ENCODE measurements at regions not wholly inside any gene's neighbourhood (a gene's known extent, or its start where the extent isn't known, plus 50 kb on each side); places are given as distances from the start of the nearest gene placed in this dataset.
"Not testable (repeated sequence)": the region's sequence is repeated elsewhere in the genome, so short reads cannot be mapped to it uniquely, and the experiment has no call there.

DNA sequence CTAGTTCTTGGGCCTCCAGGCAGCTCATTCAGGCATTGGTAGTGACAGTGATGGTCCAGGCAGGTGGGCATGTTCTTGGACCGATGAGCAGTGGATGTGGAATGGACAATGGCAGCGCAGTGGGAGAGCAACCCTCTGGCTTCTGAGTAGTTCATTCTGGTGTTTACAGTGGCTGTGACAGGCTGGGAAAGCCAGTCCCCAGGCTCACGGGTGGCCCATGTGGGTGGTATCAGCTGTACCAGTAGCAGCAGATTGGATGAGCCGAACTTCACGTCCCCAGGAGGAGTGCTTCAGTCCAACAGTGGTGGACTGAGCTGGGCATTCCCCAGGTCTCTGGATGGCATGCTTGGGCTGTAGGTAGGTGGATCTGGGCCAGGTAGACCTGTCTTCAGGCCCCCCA lies 515.6 kb upstream of the ACO1 start:
- no peak for DNase-seq (ENCODE audit: low read depth)

DNA sequence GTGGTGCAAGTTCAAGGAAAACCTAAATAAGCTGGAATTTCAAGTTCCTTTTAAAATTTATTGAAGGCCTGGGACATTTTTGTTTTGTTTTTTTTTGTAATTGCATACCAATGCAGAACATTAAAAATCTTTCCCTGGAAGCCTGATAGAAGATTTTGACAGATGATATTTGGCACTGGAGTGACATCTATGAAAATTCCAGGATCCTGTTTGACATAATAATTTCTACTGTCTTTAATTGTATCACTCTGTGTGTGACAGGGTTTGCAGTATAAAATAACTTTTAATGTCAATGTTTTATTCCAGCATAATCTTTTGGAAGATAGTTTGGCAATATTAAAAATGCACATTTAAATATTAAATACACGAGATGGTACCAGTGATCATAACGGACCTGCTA lies 514.2 kb upstream of the ACO1 start:
- no peak for DNase-seq (ENCODE audit: low read depth)

GRCh38 chr9:31873722-31874121 lies 510.7 kb upstream of the ACO1 start:
- DNase-seq (ENCODE audit: low read depth): no peak

DNA sequence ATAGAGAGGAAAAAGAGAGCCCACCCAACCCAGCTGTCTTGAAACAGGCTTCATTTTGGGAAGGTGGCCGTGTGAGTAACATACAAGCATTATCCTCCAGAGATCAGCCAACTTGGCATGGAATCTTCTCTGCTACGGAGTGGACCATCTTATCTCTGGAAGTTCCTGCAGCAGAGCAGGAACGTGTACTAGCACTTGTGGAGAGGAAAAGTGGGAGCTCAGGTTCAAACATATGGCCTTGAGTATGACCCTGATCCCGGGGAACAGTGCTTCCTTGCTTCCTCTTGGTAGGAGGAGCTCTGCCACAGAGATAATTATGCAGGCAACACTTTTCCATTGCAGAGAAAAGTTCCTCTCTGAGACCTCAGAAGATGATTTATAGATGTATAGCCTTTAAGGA lies 490.4 kb upstream of the ACO1 start:
- DNase-seq (ENCODE audit: low read depth): no peak

- DNase-seq (ENCODE audit: low read depth): peak; percentile 96
Measured at GRCh38 chr9:31908158-31908890, 476.1 kb upstream of the ACO1 start.

DNA sequence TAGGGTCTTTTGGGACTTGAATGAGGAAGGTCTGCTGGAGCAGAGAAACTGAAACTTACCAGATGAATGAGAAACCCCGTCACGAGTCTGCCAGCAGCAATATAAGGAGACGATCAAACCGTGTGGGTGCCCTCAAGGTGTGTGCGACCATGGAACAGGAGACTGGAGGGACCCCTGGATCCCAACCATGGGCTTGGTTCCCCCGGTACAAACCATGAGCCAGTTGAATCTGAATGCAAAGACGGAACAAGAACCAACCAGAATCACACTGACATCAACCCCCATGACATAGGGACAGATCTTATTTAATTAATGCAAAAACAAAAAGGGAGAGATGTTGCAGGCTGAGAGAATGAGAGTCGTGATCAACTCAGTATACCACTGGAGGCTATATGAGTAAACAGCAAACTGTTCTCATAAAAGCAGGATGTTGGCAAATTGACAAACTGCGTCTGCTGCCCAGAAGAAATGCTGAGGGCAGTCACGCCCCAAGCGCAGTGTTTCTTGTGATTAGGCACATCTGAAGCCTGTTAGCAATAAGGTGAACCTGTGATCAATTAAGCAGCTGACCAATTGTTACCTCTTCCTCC lies 475.5 kb upstream of the ACO1 start:
- peak; percentile 51 for DNase-seq (ENCODE audit: low read depth)

GRCh38 chr9:31912636-31913035 lies 471.8 kb upstream of the ACO1 start:
- DNase-seq (ENCODE audit: low read depth): no peak

GRCh38 chr9:31916591-31917241 lies 467.7 kb upstream of the ACO1 start:
- no peak for DNase-seq (ENCODE audit: low read depth)

- not testable (repeated sequence) for DNase-seq (ENCODE audit: low read depth)
Measured at GRCh38 chr9:31937737-31938136, 446.7 kb upstream of the ACO1 start.

GRCh38 chr9:31950756-31951155 lies 433.7 kb upstream of the ACO1 start:
- DNase-seq (ENCODE audit: low read depth): no peak

GRCh38 chr9:31958572-31958971 lies 425.9 kb upstream of the ACO1 start:
- DNase-seq (ENCODE audit: low read depth): no peak

DNA sequence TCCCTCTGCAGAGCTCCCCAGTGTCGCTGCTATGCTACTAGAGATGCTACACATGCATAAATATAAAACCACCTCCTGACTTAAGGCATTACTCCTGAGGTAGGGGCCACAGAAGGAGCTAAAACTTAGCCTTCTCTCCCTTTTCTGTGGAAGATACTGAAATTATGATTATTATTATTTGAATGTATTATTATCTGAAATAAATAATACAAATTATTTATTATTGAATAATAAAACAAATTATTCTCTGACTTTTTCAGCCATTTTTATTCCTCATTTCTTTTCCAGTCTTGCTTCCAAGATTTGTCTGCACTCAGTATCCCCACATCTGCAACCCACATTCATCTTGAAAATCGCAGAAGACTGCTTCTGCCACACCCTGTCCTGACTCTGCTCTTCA lies 414.9 kb upstream of the ACO1 start:
- no peak for DNase-seq (ENCODE audit: low read depth)

DNA sequence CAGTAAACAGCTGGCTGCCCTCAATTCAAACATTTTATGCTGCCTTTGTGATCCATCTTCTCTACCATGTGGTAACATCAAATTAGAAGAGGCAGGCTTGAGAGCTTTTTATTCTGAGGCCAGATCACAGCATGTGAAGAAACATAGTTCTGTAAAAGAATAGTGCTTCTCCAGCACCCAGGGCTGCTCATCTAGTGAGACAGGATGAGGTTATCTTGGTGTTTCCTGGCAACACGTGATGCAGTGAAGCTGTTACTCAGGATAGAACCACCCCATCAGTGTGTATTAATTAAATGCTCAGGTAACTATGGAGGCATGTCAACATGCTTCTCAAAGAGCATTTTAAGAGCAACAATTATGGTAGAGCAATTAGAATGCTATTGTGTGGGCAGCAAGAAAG lies 400.5 kb upstream of the ACO1 start:
- peak; percentile 9 for DNase-seq (ENCODE audit: low read depth)

GRCh38 chr9:31996331-31996730 lies 388.1 kb upstream of the ACO1 start:
- DNase-seq (ENCODE audit: low read depth): peak; percentile 15

DNA sequence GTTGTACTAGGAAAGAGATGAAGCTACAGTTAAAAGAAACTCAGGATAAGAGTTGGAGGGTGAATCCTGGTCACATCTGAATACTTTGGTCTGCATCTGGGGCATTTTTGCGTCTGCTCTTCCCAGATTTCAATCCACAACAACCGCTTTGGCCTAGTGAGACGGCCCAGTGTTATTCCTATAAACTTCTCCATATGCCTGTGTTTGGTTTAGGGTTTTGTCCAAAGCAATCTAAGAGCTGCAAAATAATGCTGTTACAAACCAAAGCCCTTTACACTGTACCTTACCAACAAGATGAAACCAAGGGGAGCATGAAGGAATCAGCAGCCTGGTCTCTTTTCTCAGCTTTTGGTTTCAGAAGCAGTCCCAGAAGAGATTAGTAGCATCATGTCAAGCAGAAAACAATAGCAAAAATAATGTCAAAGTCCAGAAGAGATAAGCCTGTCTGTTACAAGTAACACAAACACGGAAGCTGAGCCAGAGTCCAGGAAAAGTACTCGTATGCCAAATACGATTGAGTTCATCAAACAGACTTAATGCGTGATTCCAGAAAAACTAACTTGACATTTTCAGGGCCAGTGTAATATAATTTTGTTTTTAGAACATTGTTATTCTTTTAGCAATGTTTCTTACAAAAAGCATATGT lies 379.9 kb upstream of the ACO1 start:
- no peak for DNase-seq (ENCODE audit: low read depth)

- DNase-seq (ENCODE audit: low read depth): no peak
Measured at GRCh38 chr9:32010322-32010721, 374.1 kb upstream of the ACO1 start.

DNA sequence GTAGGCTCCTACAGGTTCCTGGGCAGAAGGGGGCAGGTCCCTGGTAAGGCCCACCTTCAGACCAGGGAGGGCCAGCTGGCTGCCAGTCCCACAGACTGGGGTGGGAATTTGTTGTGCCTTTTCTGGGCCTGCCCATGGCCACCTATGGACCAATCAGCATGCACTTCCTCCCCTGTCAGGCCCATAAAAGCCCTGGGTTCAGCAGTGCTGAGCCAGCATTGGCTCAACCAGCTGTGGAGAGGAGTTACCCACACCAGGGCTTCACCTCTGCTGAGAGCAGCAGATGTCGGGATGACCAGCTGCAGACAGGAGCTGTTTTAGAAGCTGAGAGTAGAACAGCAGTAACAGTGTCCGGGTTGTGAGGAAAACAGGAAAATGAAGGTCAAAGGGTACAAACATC lies 373.4 kb upstream of the ACO1 start:
- DNase-seq (ENCODE audit: low read depth): no peak

DNA sequence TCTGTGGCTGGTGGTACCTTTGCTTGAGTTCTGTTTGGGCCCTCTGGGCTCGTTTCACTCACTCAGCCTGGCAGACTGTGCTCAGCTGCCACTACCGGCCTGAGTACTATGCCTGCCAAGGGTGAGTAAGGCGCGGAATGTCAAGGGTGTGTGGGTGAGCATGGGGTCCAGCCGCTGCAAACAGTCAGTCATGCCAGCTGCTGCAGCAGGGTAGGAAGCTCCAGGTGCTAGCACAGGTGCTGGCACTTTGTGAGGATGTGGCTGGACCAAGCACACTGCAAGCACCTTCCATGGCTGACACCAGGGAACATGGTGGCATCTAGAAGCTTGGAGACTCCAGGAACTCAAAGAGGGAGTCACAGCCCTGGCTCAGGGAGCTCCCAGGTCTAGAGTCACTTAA lies 368.6 kb upstream of the ACO1 start:
- no peak for DNase-seq (ENCODE audit: low read depth)

GRCh38 chr9:32045513-32045912 lies 338.9 kb upstream of the ACO1 start:
- DNase-seq (ENCODE audit: low read depth): no peak

DNA sequence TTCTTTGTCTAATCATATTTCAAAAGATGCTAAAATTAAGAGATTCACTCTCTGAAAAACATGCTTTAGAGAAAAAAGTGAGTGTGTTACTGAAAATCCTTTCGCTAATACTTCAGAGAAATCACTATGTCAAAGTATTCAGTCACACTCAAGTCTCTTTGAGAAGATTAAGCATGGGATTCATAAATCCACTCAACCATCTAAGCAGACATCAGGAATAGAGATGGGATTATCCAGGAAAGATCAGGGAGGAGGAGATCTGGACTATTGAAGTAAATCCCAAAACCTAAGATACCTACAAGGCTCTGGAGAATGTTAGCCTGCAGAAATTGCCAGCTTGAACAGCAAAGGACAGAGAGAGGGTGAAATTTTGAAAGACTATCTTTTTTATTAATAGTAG lies 317.2 kb upstream of the ACO1 start:
- no peak for DNase-seq (ENCODE audit: low read depth)

GRCh38 chr9:32069169-32069813 lies 315.2 kb upstream of the ACO1 start:
- no peak for DNase-seq (ENCODE audit: low read depth)

DNA sequence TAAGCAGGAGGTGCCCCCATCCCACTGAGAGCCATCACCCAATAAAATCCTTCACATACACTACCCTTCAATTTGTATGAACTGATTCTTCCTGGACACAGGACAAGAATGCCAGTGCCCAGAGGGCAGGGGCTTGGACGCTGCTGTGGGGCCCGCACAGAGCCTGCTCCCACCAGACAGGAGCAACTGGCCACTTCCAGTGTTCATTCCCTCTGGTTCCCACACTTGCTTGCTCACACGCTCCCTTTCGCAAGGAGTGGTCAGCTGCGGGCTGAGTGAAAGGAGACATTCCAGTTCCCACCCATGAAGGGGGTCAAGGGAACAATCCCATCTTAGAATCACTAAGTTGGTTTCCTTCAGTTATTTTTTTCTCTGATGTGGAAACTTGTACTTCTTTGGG lies 314.5 kb upstream of the ACO1 start:
- no peak for DNase-seq (ENCODE audit: low read depth)
